ENCODE measurements at regions not wholly inside any gene's neighbourhood (a gene's known extent, or its start where the extent isn't known, plus 50 kb on each side); places are given as distances from the start of the nearest gene placed in this dataset.

- TF ChIP-seq CTCF (IDR thresholded peaks at IDR 0.05) (no peak), POLR2A (IDR thresholded peaks at IDR 0.05) (no peak)
Observed at GRCh38 chr20:21994203-21994602, 288.7 kb downstream of the PAX1 start.
